MM.1S (cell line): ENCODE measurements at regions not wholly inside any gene's neighbourhood (a gene's known extent, or its start where the extent isn't known, plus 50 kb on each side); places are given as distances from the start of the nearest gene placed in this dataset.

Experiments used
- DNase-seq: peaks from one replicate; pipeline ENCODE4 v3.0.0-alpha.2; 2015
- H2AFZ ChIP-seq: fragments of 300-600 bp; sonication (generic); 2 replicates; pipeline ENCODE4 v1.6.0; 2016; ENCODE audit warnings: antibody characterized with exemption, low read length
- H3F3A ChIP-seq: fragments of 300-600 bp; sonication (generic); 2 replicates; pipeline ENCODE4 v1.6.1; 2016; ENCODE audit warnings: mild to moderate bottlenecking, antibody characterized with exemption, low read length, moderate library complexity, mixed read lengths; ENCODE audit not compliant: insufficient read depth
- H3K27ac ChIP-seq: fragments of 300-600 bp; sonication (generic); 2 replicates; pipeline ENCODE4 v1.5.1; 2016; ENCODE audit warnings: mild to moderate bottlenecking, low read length
- H3K27me3 ChIP-seq: fragments of 300-600 bp; sonication (generic); replicated peaks from 2 replicates; pipeline ENCODE4 v1.6.0; 2016; ENCODE audit warnings: low read length; ENCODE audit not compliant: insufficient read depth
- H3K36me3 ChIP-seq: fragments of 300-600 bp; sonication (generic); replicated peaks from 2 replicates; pipeline ENCODE4 v1.6.1; 2016; ENCODE audit warnings: mild to moderate bottlenecking, low read length, mixed read lengths; ENCODE audit not compliant: insufficient read depth
- H3K4me1 ChIP-seq: fragments of 300-600 bp; sonication (generic); 2 replicates; pipeline ENCODE4 v1.6.1; 2016; ENCODE audit warnings: low read length, mixed read lengths
- H3K4me2 ChIP-seq: fragments of 300-600 bp; sonication (generic); 2 replicates; pipeline ENCODE4 v1.6.0; 2016; ENCODE audit warnings: low read depth, low read length
- H3K4me3 ChIP-seq: fragments of 300-600 bp; sonication (generic); 2 replicates; pipeline ENCODE4 v1.5.1; 2016; ENCODE audit warnings: low read length, mixed read lengths
- H3K79me2 ChIP-seq: fragments of 300-600 bp; sonication (generic); 2 replicates; pipeline ENCODE4 v1.6.1; 2016; ENCODE audit warnings: mixed run types, low read length, mixed read lengths
- H3K9ac ChIP-seq: fragments of 300-600 bp; sonication (generic); 2 replicates; pipeline ENCODE4 v1.6.1; 2016; ENCODE audit warnings: low read length, mixed read lengths
- H3K9me2 ChIP-seq: fragments of 300-600 bp; sonication (generic); replicated peaks from 2 replicates; pipeline ENCODE4 v1.6.1; 2016; ENCODE audit warnings: mild to moderate bottlenecking, low read length, mixed read lengths; ENCODE audit not compliant: insufficient read depth
- H3K9me3 ChIP-seq: fragments of 300-600 bp; sonication (generic); replicated peaks from 2 replicates; pipeline ENCODE4 v1.6.1; 2016; ENCODE audit warnings: mild to moderate bottlenecking, low read length, mixed read lengths; ENCODE audit not compliant: insufficient read depth
- H4K20me1 ChIP-seq: fragments of 300-600 bp; sonication (generic); 2 replicates; pipeline ENCODE4 v1.6.1; 2016; ENCODE audit warnings: mild to moderate bottlenecking, low read length, moderate library complexity, mixed read lengths; ENCODE audit not compliant: insufficient read depth
- EZH2 ChIP-seq: fragments of 300-600 bp; sonication (generic); optimal IDR thresholded peaks from 2 replicates; pipeline ENCODE3; 2017; ENCODE audit warnings: low read depth, mild to moderate bottlenecking, antibody characterized with exemption, low read length, mixed read lengths
- EZH2phosphoT487 ChIP-seq: fragments of 300-600 bp; sonication (generic); IDR thresholded peaks from 2 replicates; pipeline ENCODE4 v1.6.1; 2018; ENCODE audit warnings: antibody characterized with exemption, low read length
- TF ChIP-seq, protein P1 (sequence below): fragments of 300-600 bp; sonication (generic); IDR thresholded peaks from 2 replicates; pipeline ENCODE4 v1.5.1; 2016; ENCODE audit warnings: antibody characterized with exemption, low read length, mixed read lengths

GRCh38 chr1:14440731-14441130 is 157.8 kb upstream of the KAZN start:
- Histone ChIP-seq H4K20me1 (no peaks in the 10 kb centered on the region), H3K4me2 (no peak overlapping the region), H3F3A (no peaks in the 10 kb centered on the region), H3K9ac (no peak overlapping the region), H3K79me2 (no peaks in the 10 kb centered on the region), H3K4me1 (no peaks in the 10 kb centered on the region), H3K27ac (no peak overlapping the region), H2AFZ (no peak overlapping the region), H3K27me3 (no peaks in the 10 kb centered on the region), H3K4me3 (no peak overlapping the region), H3K9me2 (no peaks in the 10 kb centered on the region), H3K36me3 (no peaks in the 10 kb centered on the region), H3K9me3 (no peaks in the 10 kb centered on the region)
- no peak for TF ChIP-seq EZH2
- TF ChIP-seq, protein P1, sequence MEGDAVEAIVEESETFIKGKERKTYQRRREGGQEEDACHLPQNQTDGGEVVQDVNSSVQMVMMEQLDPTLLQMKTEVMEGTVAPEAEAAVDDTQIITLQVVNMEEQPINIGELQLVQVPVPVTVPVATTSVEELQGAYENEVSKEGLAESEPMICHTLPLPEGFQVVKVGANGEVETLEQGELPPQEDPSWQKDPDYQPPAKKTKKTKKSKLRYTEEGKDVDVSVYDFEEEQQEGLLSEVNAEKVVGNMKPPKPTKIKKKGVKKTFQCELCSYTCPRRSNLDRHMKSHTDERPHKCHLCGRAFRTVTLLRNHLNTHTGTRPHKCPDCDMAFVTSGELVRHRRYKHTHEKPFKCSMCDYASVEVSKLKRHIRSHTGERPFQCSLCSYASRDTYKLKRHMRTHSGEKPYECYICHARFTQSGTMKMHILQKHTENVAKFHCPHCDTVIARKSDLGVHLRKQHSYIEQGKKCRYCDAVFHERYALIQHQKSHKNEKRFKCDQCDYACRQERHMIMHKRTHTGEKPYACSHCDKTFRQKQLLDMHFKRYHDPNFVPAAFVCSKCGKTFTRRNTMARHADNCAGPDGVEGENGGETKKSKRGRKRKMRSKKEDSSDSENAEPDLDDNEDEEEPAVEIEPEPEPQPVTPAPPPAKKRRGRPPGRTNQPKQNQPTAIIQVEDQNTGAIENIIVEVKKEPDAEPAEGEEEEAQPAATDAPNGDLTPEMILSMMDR: no peak
- no peak for TF ChIP-seq EZH2phosphoT487
- DNase-seq: no peak

- Histone ChIP-seq H2AFZ (no peak overlapping the region), H3F3A (no peaks in the 10 kb centered on the region), H3K36me3 (no peaks in the 10 kb centered on the region), H3K27ac (no peak overlapping the region), H4K20me1 (no peaks in the 10 kb centered on the region), H3K9me3 (no peaks in the 10 kb centered on the region), H3K27me3 (no peaks in the 10 kb centered on the region), H3K4me3 (no peak overlapping the region), H3K9me2 (no peaks in the 10 kb centered on the region), H3K4me1 (no peaks in the 10 kb centered on the region), H3K79me2 (no peaks in the 10 kb centered on the region), H3K9ac (no peak overlapping the region), H3K4me2 (no peak overlapping the region)
- no peak for DNase-seq
- TF ChIP-seq EZH2: no peak
- TF ChIP-seq, protein P1: no peak
- no peak for TF ChIP-seq EZH2phosphoT487
Measured at GRCh38 chr1:14441302-14441741, 157.2 kb upstream of the KAZN start.

GRCh38 chr1:14442669-14443068 is 155.8 kb upstream of the KAZN start:
- no peak for DNase-seq
- H3K4me2 ChIP-seq: no peak overlapping the region

More at GRCh38 chr1:14442669-14443068, 155.8 kb upstream of the KAZN start:
- no peaks in the 10 kb centered on the region for H3K9me2 ChIP-seq
- H3K4me3 ChIP-seq: no peak overlapping the region
- no peaks in the 10 kb centered on the region for H3F3A ChIP-seq
- no peaks in the 10 kb centered on the region for H3K4me1 ChIP-seq
- no peaks in the 10 kb centered on the region for H3K9me3 ChIP-seq
- no peaks in the 10 kb centered on the region for H3K79me2 ChIP-seq
- H3K9ac ChIP-seq: no peak overlapping the region
- TF ChIP-seq, protein P1: no peak
- TF ChIP-seq EZH2 (no peak), EZH2phosphoT487 (no peak)
- no peaks in the 10 kb centered on the region for H3K36me3 ChIP-seq
- no peaks in the 10 kb centered on the region for H3K27me3 ChIP-seq
- no peak overlapping the region for H3K27ac ChIP-seq
- no peaks in the 10 kb centered on the region for H4K20me1 ChIP-seq
- H2AFZ ChIP-seq: no peak overlapping the region
